Suprapubic skin (tissue), 3 donors: ENCODE measurements at regions not wholly inside any gene's neighbourhood (a gene's known extent, or its start where the extent isn't known, plus 50 kb on each side); places are given as distances from the start of the nearest gene placed in this dataset.

ENCODE experiments used
- CTCF ChIP-seq, 2 donors: fragments of 200-600 bp in 1 of 2; fragments of 450-650 bp in 1 of 2; sonication (generic) in 1 of 2; IDR thresholded peaks; one replicate each; pipeline ENCODE4 v1.5.1; 2016 to 2019; ENCODE audit warnings: antibody characterized with exemption in 2 of 2, mild to moderate bottlenecking in 1 of 2, moderate library complexity in 1 of 2
- POLR2AphosphoS5 ChIP-seq, 3 donors: sonication (generic); formaldehyde crosslinking; IDR thresholded peaks; one replicate each; pipeline ENCODE4 v1.6.1; 2017; ENCODE audit warnings: antibody characterized with exemption in 3 of 3

GRCh38 chr5:105773241-105773640 is 1897.5 kb downstream of the EFNA5 start:
- TF ChIP-seq POLR2AphosphoS5 (IDR thresholded peaks at IDR 0.05) = no peak
- TF ChIP-seq CTCF (IDR thresholded peaks at IDR 0.05) = no peak
